Prostate gland (tissue), 2 donors: ENCODE measurements at regions not wholly inside any gene's neighbourhood (a gene's known extent, or its start where the extent isn't known, plus 50 kb on each side); places are given as distances from the start of the nearest gene placed in this dataset.

Experiments used
- DNase-seq: peaks from one replicate; pipeline ENCODE4 v3.0.0-alpha.2; 2019; ENCODE audit warnings: low spot score
- H3K27ac ChIP-seq, 2 donors: fragments of 200-600 bp; sonication (generic); 2 replicates each; pipeline ENCODE4 v1.5.1; 2017 to 2019
- H3K27me3 ChIP-seq: fragments of 200-600 bp; sonication (generic); replicated peaks from 2 replicates; pipeline ENCODE4 v1.5.1; 2019; ENCODE audit not compliant: insufficient read depth
- H3K36me3 ChIP-seq, 2 donors: fragments of 200-600 bp; sonication (generic); 1 replicate in 1 of 2; 2 replicates in 1 of 2; pipeline versions ENCODE4 v1.5.1 to v1.8.1; 2017 to 2019
- H3K4me1 ChIP-seq: fragments of 200-600 bp; sonication (generic); replicated peaks from 2 replicates; pipeline ENCODE4 v1.5.1; 2019
- H3K4me3 ChIP-seq, 2 donors: fragments of 200-600 bp; sonication (generic); 2 replicates each; pipeline ENCODE4 v1.5.1; 2017 to 2019
- H3K9me3 ChIP-seq: fragments of 200-600 bp; sonication (generic); 2 replicates; pipeline ENCODE4 v1.5.1; 2017
- POLR2A ChIP-seq: fragments of 450-650 bp; IDR thresholded peaks from one replicate; pipeline ENCODE4 v1.6.1; 2016; ENCODE audit warnings: antibody characterized with exemption, mild to moderate bottlenecking
- POLR2AphosphoS5 ChIP-seq: sonication (generic); formaldehyde crosslinking; IDR thresholded peaks from one replicate; pipeline ENCODE4 v1.6.1; 2017; ENCODE audit warnings: antibody characterized with exemption
- WGBS: methylation state at CpG from one replicate; pipeline ENCODE4 v1.1.5; 2018; 5-methylcytosine and 5-hydroxymethylcytosine counted together
- intact Hi-C: fragments of 100-400 bp; cut with DNase I; formaldehyde crosslinking; loops from one replicate; pipeline ENCODE4 v1.14.2; 2022
- TF ChIP-seq, protein P1 (sequence below), 4 experiments: fragments of 200-600 bp in 2 of 4; fragments of 450-650 bp in 2 of 4; sonication (generic) in 2 of 4; IDR thresholded peaks; 1 replicate in 3 of 4; 2 replicates in 1 of 4; pipeline ENCODE4 v1.5.1; 2016 to 2019; ENCODE audit warnings: antibody characterized with exemption in 4 of 4, mild to moderate bottlenecking in 2 of 4, moderate library complexity in 2 of 4

DNA sequence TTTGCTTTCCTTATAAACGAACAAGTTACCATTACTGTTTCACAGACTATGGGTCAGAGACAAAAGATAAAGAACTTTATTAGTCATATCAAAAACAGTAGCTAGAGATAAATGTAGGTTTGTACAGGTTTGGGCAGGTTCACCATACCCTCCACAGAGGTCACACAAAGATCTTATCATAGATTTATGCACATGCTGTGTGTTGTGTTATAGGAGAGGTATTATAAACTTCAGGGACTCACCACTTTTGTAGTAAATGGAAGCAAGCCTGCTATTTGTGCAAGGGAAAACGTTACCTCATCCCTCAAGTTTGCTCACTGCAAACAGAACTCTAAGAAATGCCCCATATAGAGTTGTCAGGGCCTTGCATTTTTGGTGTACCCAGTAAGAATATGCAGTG lies 584.5 kb upstream of the LRRTM1 start:
- DNase-seq, result no peak
- no peak for TF ChIP-seq POLR2A
- TF ChIP-seq POLR2AphosphoS5, result no peak
- TF ChIP-seq, protein P1, sequence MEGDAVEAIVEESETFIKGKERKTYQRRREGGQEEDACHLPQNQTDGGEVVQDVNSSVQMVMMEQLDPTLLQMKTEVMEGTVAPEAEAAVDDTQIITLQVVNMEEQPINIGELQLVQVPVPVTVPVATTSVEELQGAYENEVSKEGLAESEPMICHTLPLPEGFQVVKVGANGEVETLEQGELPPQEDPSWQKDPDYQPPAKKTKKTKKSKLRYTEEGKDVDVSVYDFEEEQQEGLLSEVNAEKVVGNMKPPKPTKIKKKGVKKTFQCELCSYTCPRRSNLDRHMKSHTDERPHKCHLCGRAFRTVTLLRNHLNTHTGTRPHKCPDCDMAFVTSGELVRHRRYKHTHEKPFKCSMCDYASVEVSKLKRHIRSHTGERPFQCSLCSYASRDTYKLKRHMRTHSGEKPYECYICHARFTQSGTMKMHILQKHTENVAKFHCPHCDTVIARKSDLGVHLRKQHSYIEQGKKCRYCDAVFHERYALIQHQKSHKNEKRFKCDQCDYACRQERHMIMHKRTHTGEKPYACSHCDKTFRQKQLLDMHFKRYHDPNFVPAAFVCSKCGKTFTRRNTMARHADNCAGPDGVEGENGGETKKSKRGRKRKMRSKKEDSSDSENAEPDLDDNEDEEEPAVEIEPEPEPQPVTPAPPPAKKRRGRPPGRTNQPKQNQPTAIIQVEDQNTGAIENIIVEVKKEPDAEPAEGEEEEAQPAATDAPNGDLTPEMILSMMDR (IDR thresholded peaks at IDR 0.05), result no peak
- intact Hi-C loops, result no loop called here
- no peak overlapping the region for H3K4me3 ChIP-seq
- H3K36me3 ChIP-seq, result no peaks in the 10 kb centered on the region
- H3K9me3 ChIP-seq, result no peaks in the 10 kb centered on the region
- H3K27me3 ChIP-seq, result no peaks in the 10 kb centered on the region
- 16% methylated on average over 2 of the region's 2 CpGs for WGBS
- no peak overlapping the region for H3K27ac ChIP-seq
- H3K4me1 ChIP-seq, result no peaks in the 10 kb centered on the region

DNA sequence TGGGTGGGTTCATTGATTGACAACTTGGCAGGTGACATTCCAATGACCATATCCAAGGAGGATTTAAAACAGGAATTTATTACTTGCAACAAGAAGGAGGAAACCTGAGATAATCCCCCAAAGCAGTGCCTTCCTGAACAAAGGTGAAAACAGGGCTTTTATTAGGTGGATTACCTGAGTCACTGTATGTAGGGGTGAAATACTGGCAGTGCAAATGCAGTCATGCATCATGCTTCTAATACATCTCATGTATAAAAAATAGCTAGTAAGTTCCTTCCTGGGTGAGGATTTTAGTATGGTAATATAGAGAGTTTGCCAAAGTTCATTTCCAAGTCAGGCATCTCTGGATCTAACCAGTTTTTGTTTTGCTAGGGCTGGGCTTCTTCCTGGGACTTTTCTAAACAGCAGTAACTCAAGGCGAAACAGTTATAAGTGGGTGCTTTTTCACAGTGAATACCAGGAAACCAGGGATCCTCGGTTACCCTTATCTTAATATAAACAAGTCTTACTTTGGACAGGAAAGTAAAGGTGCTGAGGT lies 583.4 kb upstream of the LRRTM1 start:
- Histone ChIP-seq H3K9me3 (no peaks in the 10 kb centered on the region), H3K27me3 (no peaks in the 10 kb centered on the region), H3K27ac (no peak overlapping the region), H3K36me3 (no peaks in the 10 kb centered on the region), H3K4me1 (no peaks in the 10 kb centered on the region), H3K4me3 (no peak overlapping the region)
- intact Hi-C loops, result no loop called here
- TF ChIP-seq POLR2A, result no peak
- TF ChIP-seq, protein P1 (IDR thresholded peaks at IDR 0.05), result no peak
- WGBS, result 12% methylated on average over 2 of the region's 2 CpGs
- DNase-seq, result no peak

DNA sequence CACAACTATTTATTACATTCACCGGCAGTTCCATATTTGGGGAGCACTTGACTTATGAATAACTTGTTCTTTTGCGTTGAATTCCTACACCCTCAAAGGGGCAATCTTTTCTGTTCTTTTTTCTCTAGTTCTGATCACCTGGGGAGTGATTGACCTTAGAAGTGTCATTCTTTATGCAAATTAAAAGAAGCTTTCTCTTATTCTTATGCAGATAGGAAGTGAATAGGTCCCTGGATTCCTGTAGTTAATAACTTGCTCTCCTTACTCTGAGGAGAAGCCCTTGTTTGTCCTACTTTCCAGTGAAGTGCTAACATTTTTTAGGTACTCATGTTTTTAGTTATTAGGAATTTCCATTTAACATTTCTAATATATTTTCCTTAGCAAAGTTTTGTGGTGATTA lies 569.8 kb upstream of the LRRTM1 start:
- H3K36me3 ChIP-seq, result no peaks in the 10 kb centered on the region
- no peaks in the 10 kb centered on the region for H3K4me1 ChIP-seq
- no peaks in the 10 kb centered on the region for H3K9me3 ChIP-seq
- no peak for DNase-seq
- no peak overlapping the region for H3K27ac ChIP-seq
- no peaks in the 10 kb centered on the region for H3K27me3 ChIP-seq
- H3K4me3 ChIP-seq, result no peak overlapping the region
- TF ChIP-seq POLR2AphosphoS5 (no peak), POLR2A (no peak)
- TF ChIP-seq, protein P1 (IDR thresholded peaks at IDR 0.05), result no peak
- WGBS, result 66% methylated on average over 2 of the region's 2 CpGs
- intact Hi-C loops, result no loop called here

DNA sequence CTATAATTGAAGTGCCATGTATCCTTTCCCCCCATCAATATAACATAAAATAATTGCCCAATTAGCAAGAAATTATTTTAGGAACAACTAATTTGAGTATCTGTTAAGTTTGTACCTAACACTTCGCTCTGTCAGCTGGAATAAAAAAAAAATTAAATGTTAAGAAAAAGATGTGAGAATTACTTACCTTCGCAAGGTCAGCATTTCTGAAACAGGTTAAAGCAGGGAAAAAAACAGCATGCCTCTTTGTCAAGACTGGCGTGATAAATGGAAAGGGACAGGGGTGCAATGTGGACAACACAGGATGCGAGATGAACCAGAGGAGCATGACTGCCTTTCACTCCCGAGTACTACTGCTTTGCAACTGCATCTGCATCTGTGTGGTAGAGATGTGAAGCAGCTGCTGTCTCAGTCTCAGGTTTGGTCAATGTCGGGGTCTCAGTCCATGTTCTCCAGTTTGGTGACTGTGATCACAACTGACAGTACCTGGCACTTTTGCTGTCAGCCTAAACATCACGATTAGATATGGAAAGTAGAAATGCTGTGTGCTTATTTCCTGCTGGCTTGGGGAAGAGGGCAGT lies 565.4 kb upstream of the LRRTM1 start:
- Histone ChIP-seq H3K4me3 (no peak overlapping the region), H3K4me1 (no peaks in the 10 kb centered on the region), H3K9me3 (no peaks in the 10 kb centered on the region), H3K36me3 (no peaks in the 10 kb centered on the region), H3K27ac (no peak overlapping the region), H3K27me3 (no peaks in the 10 kb centered on the region)
- 79% methylated on average over 7 of the region's 7 CpGs for WGBS
- TF ChIP-seq POLR2AphosphoS5 (no peak), POLR2A (no peak)
- TF ChIP-seq, protein P1 (IDR thresholded peaks at IDR 0.05), result no peak
- intact Hi-C loops, result no loop called here
- DNase-seq, result no peak

DNA sequence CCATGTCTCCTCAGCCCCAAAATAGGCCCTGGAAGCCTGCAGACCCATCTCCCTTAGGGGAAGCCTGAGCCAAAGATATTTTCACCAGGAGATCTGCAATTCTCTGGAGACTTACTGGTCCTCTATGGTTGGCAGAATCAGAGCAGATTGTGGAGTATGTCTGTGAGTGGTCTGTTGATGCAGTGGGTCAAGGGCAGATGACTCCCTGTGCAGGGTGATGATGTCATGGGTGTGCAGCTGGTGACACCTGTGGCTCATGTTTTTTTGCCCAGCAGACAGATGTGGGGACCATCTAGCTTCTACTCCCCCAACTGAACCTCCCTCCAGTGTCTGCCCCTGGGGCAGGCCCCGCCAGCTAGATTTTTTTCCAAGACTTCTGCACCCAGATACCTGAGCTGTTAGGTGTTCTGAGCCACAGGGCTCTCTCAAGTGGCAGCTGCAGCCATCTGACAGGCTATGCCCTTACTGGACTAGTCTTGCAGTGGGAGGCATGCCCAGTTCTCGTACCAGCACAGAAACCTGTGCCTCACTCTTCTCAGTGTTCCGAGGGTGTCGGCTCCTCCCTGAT lies 558.7 kb upstream of the LRRTM1 start:
- no peaks in the 10 kb centered on the region for H3K9me3 ChIP-seq
- intact Hi-C loops, result no loop called here
- no peak for DNase-seq
- no peak overlapping the region for H3K27ac ChIP-seq
- H3K36me3 ChIP-seq, result no peaks in the 10 kb centered on the region
- TF ChIP-seq POLR2AphosphoS5 (no peak), POLR2A (no peak)
- TF ChIP-seq, protein P1 (IDR thresholded peaks at IDR 0.05), result no peak
- no peaks in the 10 kb centered on the region for H3K27me3 ChIP-seq
- H3K4me1 ChIP-seq, result no peaks in the 10 kb centered on the region
- WGBS, result 86% methylated on average over 4 of the region's 4 CpGs
- H3K4me3 ChIP-seq, result no peak overlapping the region
